ENCODE measurements at regions not wholly inside any gene's neighbourhood (a gene's known extent, or its start where the extent isn't known, plus 50 kb on each side); places are given as distances from the start of the nearest gene placed in this dataset.

- TF ChIP-seq POLR2A (IDR thresholded peaks at IDR 0.05) (no peak), CTCF (IDR thresholded peaks at IDR 0.05) (no peak), EP300 (IDR thresholded peaks at IDR 0.05) (no peak)
Observed at GRCh38 chr20:53763707-53764414, 170.2 kb upstream of the ZNF217 start.
